SH-SY5Y (cell line): ENCODE measurements at regions not wholly inside any gene's neighbourhood (a gene's known extent, or its start where the extent isn't known, plus 50 kb on each side); places are given as distances from the start of the nearest gene placed in this dataset.

Experiments used
- GATA2 ChIP-seq: IDR thresholded peaks from 2 replicates; pipeline ENCODE4 v1.6.1; 2011; ENCODE audit warnings: mild to moderate bottlenecking, low read depth, low read length
- GATA3 ChIP-seq: IDR thresholded peaks from 2 replicates; pipeline ENCODE4 v1.6.1; 2011; ENCODE audit warnings: low read depth, mild to moderate bottlenecking, low read length, moderate library complexity

- TF ChIP-seq GATA2: no peak
- no peak for TF ChIP-seq GATA3
Observed at GRCh38 chr11:116438651-116439360, 334.0 kb downstream of the BUD13 start.
